Activated T-cell treated with anti-CD3 and anti-CD28 coated beads, Interleukin-2, amount 50 U/mL, for 24 hours (primary cell): ENCODE measurements at regions not wholly inside any gene's neighbourhood (a gene's known extent, or its start where the extent isn't known, plus 50 kb on each side); places are given as distances from the start of the nearest gene placed in this dataset.

ENCODE experiments used
- DNase-seq: peaks from one replicate; pipeline ENCODE4 v3.0.0-alpha.2; 2020
- H3K27ac Mint-ChIP-seq: 2 replicates; pipeline ENCODE4 v1.8.0; 2020; ENCODE audit warnings: mild to moderate bottlenecking, mixed read lengths
- H3K27me3 Mint-ChIP-seq: 2 replicates; pipeline ENCODE4 v1.8.0; 2020; ENCODE audit warnings: mixed read lengths
- H3K36me3 Mint-ChIP-seq: 2 replicates; pipeline ENCODE4 v1.8.0; 2020; ENCODE audit warnings: low read depth, mixed read lengths
- H3K4me1 Mint-ChIP-seq: 2 replicates; pipeline ENCODE4 v1.8.0; 2020; ENCODE audit warnings: low read depth, mixed read lengths
- H3K4me3 Mint-ChIP-seq: 2 replicates; pipeline ENCODE4 v1.8.0; 2020; ENCODE audit warnings: mild to moderate bottlenecking, moderate library complexity, mixed read lengths
- H3K9me3 Mint-ChIP-seq: 2 replicates; pipeline ENCODE4 v1.8.0; 2020; ENCODE audit warnings: mixed read lengths

- Mint-ChIP-seq H3K27me3 (no peaks in the 10 kb centered on the region), H3K4me1 (no peaks in the 10 kb centered on the region), H3K4me3 (no peak overlapping the region), H3K27ac (no peak overlapping the region), H3K9me3 (peaks cover 12% of the 10 kb centered on the region), H3K36me3 (no peaks in the 10 kb centered on the region)
- DNase-seq: no peak
These were observed 256.5 kb downstream of the CETN3 start for GRCh38 chr5:90153031-90153430.

GRCh38 chr5:90144625-90145327 is 264.8 kb downstream of the CETN3 start:
- Mint-ChIP-seq H3K4me1 (no peaks in the 10 kb centered on the region), H3K27ac (no peak overlapping the region), H3K36me3 (no peaks in the 10 kb centered on the region), H3K9me3 (peaks cover 6% of the 10 kb centered on the region), H3K4me3 (no peak overlapping the region), H3K27me3 (no peaks in the 10 kb centered on the region)
- no peak for DNase-seq

- H3K4me1 Mint-ChIP-seq: no peaks in the 10 kb centered on the region
- H3K36me3 Mint-ChIP-seq: no peaks in the 10 kb centered on the region
- no peak for DNase-seq
- H3K9me3 Mint-ChIP-seq: peaks cover 3% of the 10 kb centered on the region
- no peak overlapping the region for H3K4me3 Mint-ChIP-seq
- no peak overlapping the region for H3K27ac Mint-ChIP-seq
- H3K27me3 Mint-ChIP-seq: no peaks in the 10 kb centered on the region
These were observed 267.0 kb downstream of the CETN3 start for GRCh38 chr5:90142541-90142940.

- H3K27ac Mint-ChIP-seq: no peak overlapping the region
- H3K27me3 Mint-ChIP-seq: no peaks in the 10 kb centered on the region
- H3K9me3 Mint-ChIP-seq: peaks cover 3% of the 10 kb centered on the region
- H3K36me3 Mint-ChIP-seq: no peaks in the 10 kb centered on the region
- H3K4me3 Mint-ChIP-seq: no peak overlapping the region
- no peaks in the 10 kb centered on the region for H3K4me1 Mint-ChIP-seq
- DNase-seq: no peak
These were observed 267.6 kb downstream of the CETN3 start for GRCh38 chr5:90141984-90142383.

GRCh38 chr5:90136952-90137528 is 272.5 kb downstream of the CETN3 start:
- Mint-ChIP-seq H3K27ac (no peak overlapping the region), H3K9me3 (no peaks in the 10 kb centered on the region), H3K36me3 (no peaks in the 10 kb centered on the region), H3K4me3 (no peak overlapping the region), H3K4me1 (no peaks in the 10 kb centered on the region), H3K27me3 (no peaks in the 10 kb centered on the region)
- no peak for DNase-seq

- Mint-ChIP-seq H3K27me3 (no peaks in the 10 kb centered on the region), H3K27ac (no peak overlapping the region), H3K4me1 (no peaks in the 10 kb centered on the region), H3K36me3 (no peaks in the 10 kb centered on the region), H3K4me3 (no peak overlapping the region), H3K9me3 (no peaks in the 10 kb centered on the region)
- no peak for DNase-seq
These were observed 273.7 kb downstream of the CETN3 start for GRCh38 chr5:90135779-90136378.

- Mint-ChIP-seq H3K27ac (no peak overlapping the region), H3K27me3 (no peaks in the 10 kb centered on the region), H3K36me3 (no peaks in the 10 kb centered on the region), H3K4me1 (no peaks in the 10 kb centered on the region), H3K4me3 (no peak overlapping the region), H3K9me3 (no peaks in the 10 kb centered on the region)
- DNase-seq: no peak
These were observed 274.7 kb downstream of the CETN3 start for GRCh38 chr5:90134892-90135291.

GRCh38 chr5:90134381-90134780 is 275.2 kb downstream of the CETN3 start:
- no peak overlapping the region for H3K27ac Mint-ChIP-seq
- no peak overlapping the region for H3K4me3 Mint-ChIP-seq
- no peak for DNase-seq
- no peaks in the 10 kb centered on the region for H3K27me3 Mint-ChIP-seq
- H3K36me3 Mint-ChIP-seq: no peaks in the 10 kb centered on the region
- H3K9me3 Mint-ChIP-seq: no peaks in the 10 kb centered on the region
- no peaks in the 10 kb centered on the region for H3K4me1 Mint-ChIP-seq

GRCh38 chr5:90133941-90134340 is 275.6 kb downstream of the CETN3 start:
- H3K4me1 Mint-ChIP-seq: no peaks in the 10 kb centered on the region
- no peak overlapping the region for H3K4me3 Mint-ChIP-seq
- H3K9me3 Mint-ChIP-seq: no peaks in the 10 kb centered on the region
- no peak for DNase-seq
- no peaks in the 10 kb centered on the region for H3K27me3 Mint-ChIP-seq
- H3K36me3 Mint-ChIP-seq: no peaks in the 10 kb centered on the region
- H3K27ac Mint-ChIP-seq: no peak overlapping the region

- H3K27ac Mint-ChIP-seq: no peak overlapping the region
- H3K9me3 Mint-ChIP-seq: no peaks in the 10 kb centered on the region
- no peak for DNase-seq
- no peaks in the 10 kb centered on the region for H3K4me1 Mint-ChIP-seq
- no peaks in the 10 kb centered on the region for H3K36me3 Mint-ChIP-seq
- no peaks in the 10 kb centered on the region for H3K27me3 Mint-ChIP-seq
- no peak overlapping the region for H3K4me3 Mint-ChIP-seq
These were observed 278.0 kb downstream of the CETN3 start for GRCh38 chr5:90131383-90132133.

- Mint-ChIP-seq H3K4me1 (no peaks in the 10 kb centered on the region), H3K36me3 (no peaks in the 10 kb centered on the region), H3K27me3 (no peaks in the 10 kb centered on the region), H3K27ac (no peak overlapping the region), H3K4me3 (no peak overlapping the region), H3K9me3 (no peaks in the 10 kb centered on the region)
- no peak for DNase-seq
These were observed 281.0 kb downstream of the CETN3 start for GRCh38 chr5:90128551-90128950.

- Mint-ChIP-seq H3K4me1 (no peaks in the 10 kb centered on the region), H3K36me3 (no peaks in the 10 kb centered on the region), H3K27me3 (no peaks in the 10 kb centered on the region), H3K9me3 (no peaks in the 10 kb centered on the region), H3K4me3 (no peak overlapping the region), H3K27ac (no peak overlapping the region)
- no peak for DNase-seq
These were observed 290.0 kb downstream of the CETN3 start for GRCh38 chr5:90119531-90119971.

- Mint-ChIP-seq H3K36me3 (no peaks in the 10 kb centered on the region), H3K27me3 (no peaks in the 10 kb centered on the region), H3K4me1 (no peaks in the 10 kb centered on the region), H3K9me3 (no peaks in the 10 kb centered on the region), H3K4me3 (no peak overlapping the region), H3K27ac (no peak overlapping the region)
- no peak for DNase-seq
These were observed 292.6 kb downstream of the CETN3 start for GRCh38 chr5:90117005-90117404.

- no peaks in the 10 kb centered on the region for H3K9me3 Mint-ChIP-seq
- no peak for DNase-seq
- no peaks in the 10 kb centered on the region for H3K4me1 Mint-ChIP-seq
- H3K4me3 Mint-ChIP-seq: no peak overlapping the region
- no peak overlapping the region for H3K27ac Mint-ChIP-seq
- no peaks in the 10 kb centered on the region for H3K27me3 Mint-ChIP-seq
- no peaks in the 10 kb centered on the region for H3K36me3 Mint-ChIP-seq
These were observed 296.4 kb downstream of the CETN3 start for GRCh38 chr5:90113108-90113507.
